NCI-H524 treated with DMSO at 0.1 percent for 48 hours (cell line): ENCODE measurements at regions not wholly inside any gene's neighbourhood (a gene's known extent, or its start where the extent isn't known, plus 50 kb on each side); places are given as distances from the start of the nearest gene placed in this dataset.
"Not testable (repeated sequence)": the region's sequence is repeated elsewhere in the genome, so short reads cannot be mapped to it uniquely, and the experiment has no call there.

Source experiments
- DNase-seq: peaks from one replicate; lab custom pipeline; 2025; lab: John Stamatoyannopoulos, UW

GRCh38 chr20:5492937-5493336 is 117.9 kb downstream of the GPCPD1 start:
- no peak for DNase-seq

DNA sequence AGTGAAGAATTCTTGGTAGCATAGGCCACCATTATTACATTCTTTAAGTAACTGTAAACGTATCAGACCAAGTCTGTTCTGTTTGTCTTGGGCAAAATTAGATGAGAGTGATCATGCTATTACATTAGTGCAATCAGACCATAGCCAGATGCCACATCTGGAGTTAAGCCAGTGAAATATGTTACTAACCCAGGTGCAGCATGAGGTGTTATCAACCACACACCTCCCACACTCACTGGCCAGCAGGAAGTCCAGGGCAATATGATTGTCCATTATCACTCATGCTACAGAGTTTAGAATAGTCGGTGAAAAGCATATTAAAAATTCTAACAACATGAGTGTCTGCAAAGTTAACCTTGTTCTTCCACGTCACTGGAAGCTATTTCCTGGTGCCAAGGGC is 119.4 kb downstream of the GPCPD1 start:
- no peak for DNase-seq

- DNase-seq = no peak
Observed at GRCh38 chr20:5489601-5490000, 121.2 kb downstream of the GPCPD1 start.

GRCh38 chr20:5488823-5489222 is 122.0 kb downstream of the GPCPD1 start:
- no peak for DNase-seq

DNA sequence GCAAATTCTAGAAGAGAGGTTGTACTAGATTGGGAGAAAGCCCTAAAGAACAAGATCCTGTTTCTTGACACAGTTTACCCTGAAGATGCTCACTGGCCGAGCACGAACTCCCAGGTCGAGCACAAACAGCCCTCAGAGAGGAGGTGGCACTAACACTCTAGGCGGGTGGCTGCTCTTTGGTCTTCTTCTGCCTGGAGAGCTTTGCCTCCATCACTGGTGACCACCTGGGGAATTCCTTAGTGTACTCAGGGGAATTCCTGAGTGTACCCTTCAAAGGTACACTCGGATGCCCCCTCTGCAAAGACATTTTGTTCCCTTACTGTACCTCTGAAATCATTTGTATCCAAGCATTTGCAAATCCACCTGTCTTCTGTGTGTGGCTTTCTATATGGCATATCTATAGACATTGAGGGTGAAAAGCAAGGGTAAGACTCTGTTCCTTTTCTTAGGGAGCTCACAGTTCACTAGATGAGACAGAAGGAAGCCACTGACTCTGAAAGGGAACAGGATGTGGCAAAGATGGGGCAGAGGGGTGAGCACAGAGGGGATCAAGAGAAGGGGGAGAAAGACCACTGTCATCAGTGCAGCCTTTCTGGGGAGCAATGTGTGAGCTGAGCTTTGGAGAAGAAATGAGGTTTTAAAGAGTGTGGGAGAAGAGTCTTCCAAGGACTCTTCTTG is 124.3 kb downstream of the GPCPD1 start:
- no peak for DNase-seq

- no peak for DNase-seq
Observed at GRCh38 chr20:5484926-5485325, 125.9 kb downstream of the GPCPD1 start.

DNA sequence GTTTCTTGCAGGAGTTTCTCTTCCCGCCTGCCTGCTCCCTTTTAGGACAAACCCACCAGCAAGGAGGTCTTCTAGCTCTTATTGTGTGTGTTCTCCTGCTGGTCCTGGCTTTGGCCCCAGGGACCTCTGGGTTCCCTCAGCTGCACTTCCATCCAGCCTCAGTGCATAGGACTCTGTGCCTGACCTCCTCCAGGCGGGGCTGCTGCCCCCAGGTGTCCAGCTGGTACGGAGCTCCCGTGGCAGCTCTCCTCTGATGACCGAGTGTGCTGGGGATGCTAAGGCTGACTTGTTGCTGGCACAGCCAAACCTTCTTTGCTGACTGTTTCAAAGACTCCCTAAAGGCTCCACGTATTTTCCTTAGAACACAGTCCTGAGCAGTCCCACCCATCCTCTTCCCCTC is 126.5 kb downstream of the GPCPD1 start:
- no peak for DNase-seq

GRCh38 chr20:5482791-5483190 is 128.0 kb downstream of the GPCPD1 start:
- no peak for DNase-seq

DNA sequence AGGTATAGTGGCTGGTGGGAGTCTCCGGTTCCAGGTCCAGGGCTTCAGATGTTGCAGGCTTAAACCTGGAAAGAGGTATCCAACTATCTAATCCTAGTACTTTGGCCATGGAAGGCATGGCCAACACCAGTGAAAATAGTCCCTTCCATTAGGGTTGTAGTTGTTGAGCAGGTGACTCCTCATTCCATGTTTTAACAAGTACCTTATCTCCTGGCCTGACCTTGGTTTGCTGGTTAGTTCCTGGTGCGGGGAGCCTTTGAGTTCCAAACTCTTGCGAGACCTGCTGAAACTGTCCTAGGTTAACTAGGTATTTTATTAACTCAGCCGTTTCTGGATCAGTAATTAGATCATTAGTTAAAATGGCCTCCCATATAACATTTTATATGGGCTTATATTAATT is 128.9 kb downstream of the GPCPD1 start:
- DNase-seq = no peak

- no peak for DNase-seq
Observed at GRCh38 chr20:5480824-5481600, 129.8 kb downstream of the GPCPD1 start.

- DNase-seq = no peak
Observed at GRCh38 chr20:5474646-5475550, 135.9 kb downstream of the GPCPD1 start.

DNA sequence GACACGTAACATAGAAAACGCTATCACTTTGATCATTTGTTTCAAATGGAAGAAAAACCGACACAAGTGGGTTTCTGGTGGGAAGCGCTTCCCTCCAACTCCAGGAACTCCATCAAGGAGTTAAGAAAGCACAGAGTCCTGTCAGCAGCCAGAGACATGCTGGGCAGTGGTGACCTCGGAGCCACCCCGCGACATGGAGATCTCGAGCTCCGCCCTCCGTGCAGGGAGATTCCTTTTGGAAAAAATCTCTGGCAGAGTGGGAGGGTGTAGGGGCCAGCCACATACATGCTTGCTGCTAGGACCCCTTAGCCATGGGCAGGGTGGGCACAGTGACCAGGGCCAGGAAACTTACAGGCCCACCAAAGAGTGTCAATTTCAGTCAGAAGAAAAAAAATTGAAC is 138.9 kb downstream of the GPCPD1 start:
- DNase-seq = not testable (repeated sequence)

DNA sequence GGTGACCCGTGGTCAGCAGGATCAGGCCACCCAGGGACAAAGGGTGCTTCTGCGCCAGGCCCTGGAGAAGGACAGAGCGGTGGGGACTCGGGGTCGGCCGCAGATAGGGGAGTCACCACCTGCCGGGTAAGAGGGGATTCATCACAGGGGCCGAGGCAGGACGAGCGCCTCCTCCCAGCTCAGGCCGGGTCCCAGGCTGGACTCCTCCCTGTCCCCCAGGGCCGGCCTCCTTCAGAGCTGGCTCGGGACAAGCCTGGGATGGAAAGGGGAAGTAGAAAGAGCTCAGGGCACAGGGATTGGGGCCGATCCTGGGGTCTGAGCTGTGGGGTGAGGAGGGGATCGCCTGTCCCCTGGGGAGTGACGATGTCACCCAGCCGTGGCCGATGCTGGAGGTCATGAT is 139.4 kb downstream of the GPCPD1 start:
- DNase-seq = no peak

DNA sequence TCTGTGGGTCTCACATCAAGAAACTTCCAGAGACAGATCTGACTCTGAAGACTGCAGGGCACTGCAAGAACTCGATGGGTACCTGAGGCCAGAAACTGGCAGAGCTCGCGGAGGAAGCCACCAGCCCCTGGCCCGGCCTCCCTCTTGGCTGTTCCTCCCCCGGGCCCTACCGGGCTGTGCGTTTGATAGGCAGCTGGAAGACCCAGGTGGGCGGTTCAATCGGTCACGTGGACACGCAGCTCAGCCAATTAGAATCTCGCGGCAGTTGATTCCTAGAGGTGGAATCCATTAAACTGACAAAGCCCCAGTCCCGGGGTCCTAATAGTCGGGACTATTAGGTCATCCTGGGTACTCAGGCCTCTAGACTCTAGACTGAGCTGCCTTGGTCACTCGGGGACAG is 139.9 kb downstream of the GPCPD1 start:
- DNase-seq = no peak

DNA sequence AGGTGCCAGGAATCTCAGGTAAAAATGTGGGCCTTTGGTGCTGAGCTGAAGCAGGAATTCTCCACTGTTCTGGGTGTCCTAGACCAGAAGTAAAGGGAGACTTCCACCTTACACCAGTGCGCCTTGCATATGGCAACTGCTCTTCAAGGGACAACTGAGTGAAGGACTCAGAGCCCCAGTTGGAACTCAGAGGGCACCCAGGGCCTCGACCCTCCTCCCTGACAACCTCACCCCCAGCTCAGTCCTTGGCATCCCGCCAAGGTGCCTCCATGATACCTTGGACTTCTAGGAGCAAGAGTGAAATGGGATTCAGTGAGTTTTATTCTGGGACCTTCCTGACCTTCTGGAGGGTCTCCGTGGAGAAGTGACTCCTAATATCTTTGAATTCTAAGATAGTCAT is 140.3 kb downstream of the GPCPD1 start:
- no peak for DNase-seq

- peak; percentile 59 for DNase-seq
Observed at GRCh38 chr20:5469111-5469510, 141.7 kb downstream of the GPCPD1 start.

GRCh38 chr20:5467086-5467485 is 143.7 kb downstream of the GPCPD1 start:
- no peak for DNase-seq

DNA sequence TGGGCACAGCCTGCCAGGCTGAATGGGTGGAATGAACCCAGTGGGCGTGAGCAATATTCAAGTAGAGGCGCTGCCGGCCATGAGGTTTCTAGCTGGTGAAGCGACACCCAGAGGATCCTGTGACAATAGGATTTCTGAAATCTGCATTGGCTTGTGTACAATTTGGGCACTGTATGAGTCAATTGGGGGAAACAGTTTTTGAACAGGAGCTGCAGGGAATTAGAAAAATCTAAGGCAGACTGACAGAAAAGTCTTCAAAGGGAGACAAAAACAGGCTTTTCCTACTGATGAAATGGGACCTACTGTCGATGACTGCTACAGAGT is 145.2 kb downstream of the GPCPD1 start:
- no peak for DNase-seq

- DNase-seq = no peak
Observed at GRCh38 chr20:5464901-5465603, 145.8 kb downstream of the GPCPD1 start.

DNA sequence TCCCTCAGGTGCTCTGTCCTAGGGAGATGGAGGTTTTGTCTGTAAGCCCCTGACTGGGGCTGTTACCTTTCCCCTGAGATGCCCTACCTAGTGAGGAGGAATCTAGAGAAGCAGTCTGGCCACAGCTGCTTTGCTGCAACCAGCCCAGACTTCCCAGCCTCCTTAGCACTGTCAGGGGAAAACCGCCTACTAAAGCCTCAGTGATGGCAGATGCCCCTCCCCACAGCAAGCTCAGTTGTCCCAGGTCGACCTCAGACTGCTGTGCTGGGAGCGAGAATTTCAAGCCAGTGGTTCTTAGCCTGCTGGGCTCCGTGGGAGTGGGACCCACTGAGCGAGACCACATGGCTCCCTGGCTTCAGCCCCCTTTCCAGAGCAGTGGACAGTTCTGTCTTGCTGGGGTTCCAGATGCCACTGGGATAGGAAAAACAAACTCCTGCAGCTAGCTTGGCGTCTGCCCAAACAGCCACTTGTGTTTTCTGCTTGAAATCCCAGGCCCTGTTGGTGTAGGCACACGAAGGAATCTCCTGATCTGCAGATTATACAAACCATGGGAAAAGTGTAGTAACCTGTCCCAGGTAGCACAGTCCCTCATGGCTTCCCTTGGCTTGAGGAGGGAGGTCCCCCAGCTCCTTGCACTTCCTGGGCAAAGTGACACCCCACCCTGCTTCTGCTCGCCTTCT is 146.4 kb upstream of the PROKR2 start:
- DNase-seq = no peak

- DNase-seq = peak; percentile 50
Observed at GRCh38 chr20:5453745-5454144, 137.0 kb upstream of the PROKR2 start.

- not testable (repeated sequence) for DNase-seq
Observed at GRCh38 chr20:5453316-5453715, 136.6 kb upstream of the PROKR2 start.
